H9 (cell line): ENCODE measurements at regions not wholly inside any gene's neighbourhood (a gene's known extent, or its start where the extent isn't known, plus 50 kb on each side); places are given as distances from the start of the nearest gene placed in this dataset.

Experiments used
- DNase-seq: peaks from one replicate; pipeline ENCODE4 v3.0.0-alpha.2; 2017
- H2AFZ ChIP-seq: one replicate; pipeline ENCODE4 v1.6.1; 2013; ENCODE audit warnings: mild to moderate bottlenecking, low read length, control low read depth, moderate library complexity
- H2AK5ac ChIP-seq: 2 replicates; pipeline ENCODE4 v1.6.1; 2013; ENCODE audit warnings: low read length, control low read depth, mixed read lengths; ENCODE audit not compliant: insufficient read length
- H2BK120ac ChIP-seq: one replicate; pipeline ENCODE4 v1.6.1; 2013; ENCODE audit warnings: low read depth, mild to moderate bottlenecking, low read length, control low read depth, inconsistent platforms; ENCODE audit not compliant: poor library complexity, severe bottlenecking
- H2BK12ac ChIP-seq: 2 replicates; pipeline ENCODE4 v1.6.1; 2013; ENCODE audit warnings: low read length, control low read depth, mixed read lengths, low read depth; ENCODE audit not compliant: insufficient read length
- H2BK15ac ChIP-seq: 2 replicates; pipeline ENCODE4 v1.6.1; 2013; ENCODE audit warnings: low read depth, low read length, control low read depth
- H2BK20ac ChIP-seq: one replicate; pipeline ENCODE4 v1.6.1; 2013; ENCODE audit warnings: low read depth, mild to moderate bottlenecking, low read length, control low read depth, inconsistent platforms; ENCODE audit not compliant: poor library complexity, severe bottlenecking
- H2BK5ac ChIP-seq: 2 replicates; pipeline ENCODE4 v1.6.1; 2013; ENCODE audit warnings: low read length, control low read depth, mixed read lengths; ENCODE audit not compliant: insufficient read length
- H3K14ac ChIP-seq: 2 replicates; pipeline ENCODE4 v1.6.1; 2013; ENCODE audit warnings: low read length, control low read depth; ENCODE audit not compliant: insufficient read depth
- H3K18ac ChIP-seq: 2 replicates; pipeline ENCODE4 v1.6.1; 2013; ENCODE audit warnings: low read depth, mild to moderate bottlenecking, mixed read lengths, low read length, control low read depth; ENCODE audit not compliant: insufficient read length
- H3K23ac ChIP-seq: 2 replicates; pipeline ENCODE4 v1.6.1; 2013; ENCODE audit warnings: low read length, control low read depth, mixed read lengths, low read depth; ENCODE audit not compliant: insufficient read length
- H3K23me2 ChIP-seq: 2 replicates; pipeline ENCODE4 v1.6.1; 2013; ENCODE audit warnings: low read depth, mild to moderate bottlenecking, mixed read lengths, low read length, control low read depth; ENCODE audit not compliant: insufficient read length, poor library complexity, severe bottlenecking
- H3K27ac ChIP-seq: 2 replicates; pipeline ENCODE4 v1.5.1; 2013; ENCODE audit warnings: low read length, control low read depth, mixed read lengths, low read depth; ENCODE audit not compliant: insufficient read length
- H3K27me3 ChIP-seq: 2 replicates; pipeline ENCODE4 v1.6.1; 2013; ENCODE audit warnings: low read length, control low read depth, inconsistent platforms; ENCODE audit not compliant: insufficient read depth
- H3K4ac ChIP-seq: 2 replicates; pipeline ENCODE4 v1.6.1; 2013; ENCODE audit warnings: low read depth, mild to moderate bottlenecking, control low read depth, inconsistent platforms, low read length, moderate library complexity
- H3K4me1 ChIP-seq: 2 replicates; pipeline ENCODE4 v1.6.1; 2013; ENCODE audit warnings: low read length, control low read depth, inconsistent platforms; ENCODE audit not compliant: insufficient read depth
- H3K4me2 ChIP-seq: 2 replicates; pipeline ENCODE4 v1.6.1; 2013; ENCODE audit warnings: low read length, control low read depth, mixed read lengths; ENCODE audit not compliant: insufficient read length, insufficient read depth
- H3K56ac ChIP-seq: 2 replicates; pipeline ENCODE4 v1.6.1; 2013; ENCODE audit warnings: low read depth, mild to moderate bottlenecking, mixed read lengths, low read length, control low read depth; ENCODE audit not compliant: insufficient read length
- H3K79me1 ChIP-seq: 2 replicates; pipeline ENCODE4 v1.6.1; 2013; ENCODE audit warnings: low read depth, mild to moderate bottlenecking, moderate library complexity, low read length, control low read depth, inconsistent platforms; ENCODE audit not compliant: insufficient read depth, poor library complexity, severe bottlenecking
- H3K79me2 ChIP-seq: 2 replicates; pipeline ENCODE4 v1.6.1; 2013; ENCODE audit warnings: low read length, control low read depth, inconsistent platforms; ENCODE audit not compliant: insufficient read depth
- H3K9ac ChIP-seq: 2 replicates; pipeline ENCODE4 v1.6.1; 2013; ENCODE audit warnings: low read length, control low read depth, mixed read lengths; ENCODE audit not compliant: insufficient read length; ENCODE audit errors: extremely low read depth
- H3K9me3 ChIP-seq: one replicate; pipeline ENCODE4 v1.6.1; 2013; ENCODE audit warnings: low read depth, low read length, inconsistent platforms; ENCODE audit not compliant: control insufficient read depth
- H3T11ph ChIP-seq: one replicate; pipeline ENCODE4 v1.6.1; 2013; ENCODE audit warnings: mild to moderate bottlenecking, low read length, control low read depth, inconsistent platforms
- H4K20me1 ChIP-seq: one replicate; pipeline ENCODE4 v1.6.1; 2013; ENCODE audit not compliant: control insufficient read depth, insufficient read length, insufficient read depth
- H4K5ac ChIP-seq: 2 replicates; pipeline ENCODE4 v1.6.1; 2013; ENCODE audit warnings: low read depth, mild to moderate bottlenecking, mixed read lengths, low read length, control low read depth; ENCODE audit not compliant: insufficient read length
- H4K8ac ChIP-seq: replicated peaks from 2 replicates; pipeline ENCODE4 v1.6.1; 2013; ENCODE audit warnings: low read length, control low read depth, mixed read lengths, low read depth; ENCODE audit not compliant: insufficient read length
- H4K91ac ChIP-seq: 2 replicates; pipeline ENCODE4 v1.6.1; 2013; ENCODE audit warnings: low read depth, mild to moderate bottlenecking, moderate library complexity, mixed read lengths, low read length, control low read depth; ENCODE audit not compliant: insufficient read length
- H3K27ac Mint-ChIP-seq, 3 experiments: 2 replicates in 2 of 3; 3 replicates in 1 of 3; pipeline ENCODE4 v1.8.0; 2020 to 2021; ENCODE audit warnings: mixed read lengths in 3 of 3, mild to moderate bottlenecking in 1 of 3, moderate library complexity in 1 of 3
- H3K27me3 Mint-ChIP-seq: 2 replicates; pipeline ENCODE4 v1.8.0; 2021; ENCODE audit warnings: low read depth, mild to moderate bottlenecking, moderate library complexity, mixed read lengths
- H3K36me3 Mint-ChIP-seq, 3 experiments: 2 replicates in 2 of 3; 3 replicates in 1 of 3; pipeline ENCODE4 v1.8.0; 2020 to 2021; ENCODE audit warnings: low read depth in 3 of 3, mixed read lengths in 3 of 3; ENCODE audit not compliant: insufficient read depth in 1 of 3
- H3K4me1 Mint-ChIP-seq, 2 experiments: 2 replicates each; pipeline ENCODE4 v1.8.0; 2020; ENCODE audit warnings: mixed read lengths in 2 of 2
- H3K4me3 Mint-ChIP-seq, 2 experiments: 2 replicates in 1 of 2; 3 replicates in 1 of 2; pipeline ENCODE4 v1.8.0; 2020 to 2021; ENCODE audit warnings: mild to moderate bottlenecking in 2 of 2, mixed read lengths in 2 of 2, moderate library complexity in 1 of 2
- H3K9me3 Mint-ChIP-seq, 2 experiments: 2 replicates in 1 of 2; 3 replicates in 1 of 2; pipeline ENCODE4 v1.8.0; 2020; ENCODE audit warnings: mild to moderate bottlenecking in 2 of 2, mixed read lengths in 2 of 2, moderate library complexity in 1 of 2
- WGBS: extraction: QIAGEN DNeasy Blood & Tissue Kit; methylation state at CpG from one replicate; pipeline ENCODE4 v1.1.7; 2013; ENCODE audit warnings: missing lambda C conversion rate, low lambda C conversion rate, mixed read lengths; ENCODE audit not compliant: insufficient read length; ENCODE audit errors: extremely low coverage; 5-methylcytosine and 5-hydroxymethylcytosine counted together
- TF ChIP-seq, protein P1 (sequence below): fragments of 200-600 bp; sonication (generic); conservative IDR thresholded peaks from 3 replicates; pipeline ENCODE4 v1.8.0; 2021; ENCODE audit warnings: antibody characterized with exemption, mild to moderate bottlenecking

DNA sequence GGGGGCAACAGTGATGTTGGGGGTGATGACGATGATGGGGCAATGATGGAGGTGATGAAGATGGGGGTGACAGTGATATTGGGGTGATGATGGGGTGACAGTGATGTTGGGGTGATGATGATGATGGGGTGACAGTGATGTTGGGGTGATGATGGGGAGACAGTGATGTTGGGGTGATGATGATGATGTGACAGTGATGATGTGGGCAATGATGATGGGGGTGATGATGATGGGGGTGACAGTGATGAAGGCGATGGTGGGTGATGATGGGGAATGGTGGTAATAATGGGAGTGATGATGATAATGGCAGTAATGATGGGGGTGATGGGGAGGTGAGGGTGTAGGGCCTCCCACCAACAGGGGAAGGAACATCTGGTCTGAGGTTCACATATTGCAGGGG lies 150.6 kb downstream of the ERMARD start:
- H3K9ac ChIP-seq, result no peak overlapping the region
- WGBS, result 100% methylated on average over 1 of the region's 2 CpGs
- no peak for DNase-seq
- H4K20me1 ChIP-seq, result no peaks in the 10 kb centered on the region
- H3K4me1 Mint-ChIP-seq, result peaks cover 6% of the 10 kb centered on the region in 2 experiments; a peak in 3 of 4 replicates
- H3K14ac ChIP-seq, result no peak overlapping the region
- no peak overlapping the region for H2BK12ac ChIP-seq
- TF ChIP-seq, protein P1, sequence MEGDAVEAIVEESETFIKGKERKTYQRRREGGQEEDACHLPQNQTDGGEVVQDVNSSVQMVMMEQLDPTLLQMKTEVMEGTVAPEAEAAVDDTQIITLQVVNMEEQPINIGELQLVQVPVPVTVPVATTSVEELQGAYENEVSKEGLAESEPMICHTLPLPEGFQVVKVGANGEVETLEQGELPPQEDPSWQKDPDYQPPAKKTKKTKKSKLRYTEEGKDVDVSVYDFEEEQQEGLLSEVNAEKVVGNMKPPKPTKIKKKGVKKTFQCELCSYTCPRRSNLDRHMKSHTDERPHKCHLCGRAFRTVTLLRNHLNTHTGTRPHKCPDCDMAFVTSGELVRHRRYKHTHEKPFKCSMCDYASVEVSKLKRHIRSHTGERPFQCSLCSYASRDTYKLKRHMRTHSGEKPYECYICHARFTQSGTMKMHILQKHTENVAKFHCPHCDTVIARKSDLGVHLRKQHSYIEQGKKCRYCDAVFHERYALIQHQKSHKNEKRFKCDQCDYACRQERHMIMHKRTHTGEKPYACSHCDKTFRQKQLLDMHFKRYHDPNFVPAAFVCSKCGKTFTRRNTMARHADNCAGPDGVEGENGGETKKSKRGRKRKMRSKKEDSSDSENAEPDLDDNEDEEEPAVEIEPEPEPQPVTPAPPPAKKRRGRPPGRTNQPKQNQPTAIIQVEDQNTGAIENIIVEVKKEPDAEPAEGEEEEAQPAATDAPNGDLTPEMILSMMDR, result no peak
- no peak overlapping the region for H4K5ac ChIP-seq
- H3K27ac Mint-ChIP-seq, result no peak overlapping the region
- H3K56ac ChIP-seq, result no peak overlapping the region
- no peak overlapping the region for H2AFZ ChIP-seq
- H3T11ph ChIP-seq, result no peak overlapping the region
- peaks cover 0 to 5% (median 0%) of the 10 kb centered on the region in 3 experiments; a peak in 1 of 7 replicates for H3K36me3 Mint-ChIP-seq
- no peak overlapping the region; a peak in 1 of 5 replicates for H3K4me3 Mint-ChIP-seq
- no peaks in the 10 kb centered on the region for H3K4me1 ChIP-seq
- H3K9me3 ChIP-seq, result no peaks in the 10 kb centered on the region
- H2BK120ac ChIP-seq, result no peak overlapping the region
- no peak overlapping the region for H3K4ac ChIP-seq
- H3K23me2 ChIP-seq, result no peaks in the 10 kb centered on the region
- no peak overlapping the region for H3K18ac ChIP-seq
- H4K91ac ChIP-seq, result no peak overlapping the region
- no peak overlapping the region for H3K27ac ChIP-seq
- H3K27me3 ChIP-seq, result no peaks in the 10 kb centered on the region
- H2BK5ac ChIP-seq, result no peak overlapping the region
- no peaks in the 10 kb centered on the region for H3K79me2 ChIP-seq
- H3K4me2 ChIP-seq, result no peak overlapping the region
- H4K8ac ChIP-seq, result no peak overlapping the region
- no peak overlapping the region for H2BK15ac ChIP-seq
- no peak overlapping the region for H2AK5ac ChIP-seq
- H3K27me3 Mint-ChIP-seq, result peaks cover 3% of the 10 kb centered on the region; the same call in 1 of the 2 replicates
- peaks cover 15 to 16% of the 10 kb centered on the region in 2 experiments for H3K9me3 Mint-ChIP-seq
- no peak overlapping the region for H3K23ac ChIP-seq
- no peaks in the 10 kb centered on the region for H3K79me1 ChIP-seq
- H2BK20ac ChIP-seq, result no peak overlapping the region
